HL-60 (cell line): ENCODE measurements at regions not wholly inside any gene's neighbourhood (a gene's known extent, or its start where the extent isn't known, plus 50 kb on each side); places are given as distances from the start of the nearest gene placed in this dataset.

Source experiments
- CTCF ChIP-seq: IDR thresholded peaks from one replicate; pipeline ENCODE4 v1.5.1; 2011; ENCODE audit warnings: low read length, control low read depth, inconsistent platforms; ENCODE audit not compliant: insufficient read depth
- GABPA ChIP-seq: IDR thresholded peaks from 2 replicates; pipeline ENCODE4 v1.6.1; 2012; ENCODE audit warnings: low read depth
- POLR2AphosphoS5 ChIP-seq: IDR thresholded peaks from 2 replicates; pipeline ENCODE4 v1.6.1; 2012; ENCODE audit warnings: low read depth
- TF ChIP-seq, protein P1 (sequence below): IDR thresholded peaks from 2 replicates; pipeline ENCODE4 v1.6.1; 2012; ENCODE audit warnings: low read depth; ENCODE audit not compliant: insufficient replicate concordance

GRCh38 chr17:52505601-52506000 is 347.1 kb upstream of the CA10 start:
- TF ChIP-seq CTCF (no peak), GABPA (no peak), POLR2AphosphoS5 (no peak)
- TF ChIP-seq, protein P1, sequence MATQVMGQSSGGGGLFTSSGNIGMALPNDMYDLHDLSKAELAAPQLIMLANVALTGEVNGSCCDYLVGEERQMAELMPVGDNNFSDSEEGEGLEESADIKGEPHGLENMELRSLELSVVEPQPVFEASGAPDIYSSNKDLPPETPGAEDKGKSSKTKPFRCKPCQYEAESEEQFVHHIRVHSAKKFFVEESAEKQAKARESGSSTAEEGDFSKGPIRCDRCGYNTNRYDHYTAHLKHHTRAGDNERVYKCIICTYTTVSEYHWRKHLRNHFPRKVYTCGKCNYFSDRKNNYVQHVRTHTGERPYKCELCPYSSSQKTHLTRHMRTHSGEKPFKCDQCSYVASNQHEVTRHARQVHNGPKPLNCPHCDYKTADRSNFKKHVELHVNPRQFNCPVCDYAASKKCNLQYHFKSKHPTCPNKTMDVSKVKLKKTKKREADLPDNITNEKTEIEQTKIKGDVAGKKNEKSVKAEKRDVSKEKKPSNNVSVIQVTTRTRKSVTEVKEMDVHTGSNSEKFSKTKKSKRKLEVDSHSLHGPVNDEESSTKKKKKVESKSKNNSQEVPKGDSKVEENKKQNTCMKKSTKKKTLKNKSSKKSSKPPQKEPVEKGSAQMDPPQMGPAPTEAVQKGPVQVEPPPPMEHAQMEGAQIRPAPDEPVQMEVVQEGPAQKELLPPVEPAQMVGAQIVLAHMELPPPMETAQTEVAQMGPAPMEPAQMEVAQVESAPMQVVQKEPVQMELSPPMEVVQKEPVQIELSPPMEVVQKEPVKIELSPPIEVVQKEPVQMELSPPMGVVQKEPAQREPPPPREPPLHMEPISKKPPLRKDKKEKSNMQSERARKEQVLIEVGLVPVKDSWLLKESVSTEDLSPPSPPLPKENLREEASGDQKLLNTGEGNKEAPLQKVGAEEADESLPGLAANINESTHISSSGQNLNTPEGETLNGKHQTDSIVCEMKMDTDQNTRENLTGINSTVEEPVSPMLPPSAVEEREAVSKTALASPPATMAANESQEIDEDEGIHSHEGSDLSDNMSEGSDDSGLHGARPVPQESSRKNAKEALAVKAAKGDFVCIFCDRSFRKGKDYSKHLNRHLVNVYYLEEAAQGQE = no peak
